ENCODE measurements at regions not wholly inside any gene's neighbourhood (a gene's known extent, or its start where the extent isn't known, plus 50 kb on each side); places are given as distances from the start of the nearest gene placed in this dataset.

GRCh38 chr2:40611196-40611595 is 159.3 kb upstream of the SLC8A1 start:
- Histone ChIP-seq H3K9me3 (ENCODE audit: low read depth, low read length, poor library complexity, severe bottlenecking) (no peaks in the 10 kb centered on the region), H3K36me3 (ENCODE audit: insufficient read depth, low read length, poor library complexity, severe bottlenecking) (no peaks in the 10 kb centered on the region), H3K4me1 (ENCODE audit: insufficient read depth, low read length, poor library complexity, severe bottlenecking) (no peaks in the 10 kb centered on the region), H3K27ac (ENCODE audit: low read depth, low read length, poor library complexity, severe bottlenecking) (no peak overlapping the region), H3K27me3 (replicated peaks; ENCODE audit: insufficient read depth, low read depth, low read length, poor library complexity) (peaks cover 3% of the 10 kb centered on the region), H3K4me3 (ENCODE audit: low read depth, low read length, poor library complexity, severe bottlenecking) (no peak overlapping the region)
- POLR2A ChIA-PET (ENCODE audit: low non-redundant PET): no interaction called here
- DNase-seq (ENCODE audit: low spot score): no peak
- TF ChIP-seq, protein P1, sequence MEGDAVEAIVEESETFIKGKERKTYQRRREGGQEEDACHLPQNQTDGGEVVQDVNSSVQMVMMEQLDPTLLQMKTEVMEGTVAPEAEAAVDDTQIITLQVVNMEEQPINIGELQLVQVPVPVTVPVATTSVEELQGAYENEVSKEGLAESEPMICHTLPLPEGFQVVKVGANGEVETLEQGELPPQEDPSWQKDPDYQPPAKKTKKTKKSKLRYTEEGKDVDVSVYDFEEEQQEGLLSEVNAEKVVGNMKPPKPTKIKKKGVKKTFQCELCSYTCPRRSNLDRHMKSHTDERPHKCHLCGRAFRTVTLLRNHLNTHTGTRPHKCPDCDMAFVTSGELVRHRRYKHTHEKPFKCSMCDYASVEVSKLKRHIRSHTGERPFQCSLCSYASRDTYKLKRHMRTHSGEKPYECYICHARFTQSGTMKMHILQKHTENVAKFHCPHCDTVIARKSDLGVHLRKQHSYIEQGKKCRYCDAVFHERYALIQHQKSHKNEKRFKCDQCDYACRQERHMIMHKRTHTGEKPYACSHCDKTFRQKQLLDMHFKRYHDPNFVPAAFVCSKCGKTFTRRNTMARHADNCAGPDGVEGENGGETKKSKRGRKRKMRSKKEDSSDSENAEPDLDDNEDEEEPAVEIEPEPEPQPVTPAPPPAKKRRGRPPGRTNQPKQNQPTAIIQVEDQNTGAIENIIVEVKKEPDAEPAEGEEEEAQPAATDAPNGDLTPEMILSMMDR (conservative IDR thresholded peaks at IDR 0.05; ENCODE audit: low read depth, low read length): no peak
- no peak for TF ChIP-seq EZH2 (IDR thresholded peaks at IDR 0.05; ENCODE audit: borderline replicate concordance, low read depth, low read length, poor library complexity, severe bottlenecking)
- no TSS peak for BruUV-seq (replicated peaks)
- CTCF ChIA-PET: no interaction called here
- intact Hi-C loops (cut with micrococcal nuclease; ENCODE audit: unreplicated experiment): no loop called here

DNA sequence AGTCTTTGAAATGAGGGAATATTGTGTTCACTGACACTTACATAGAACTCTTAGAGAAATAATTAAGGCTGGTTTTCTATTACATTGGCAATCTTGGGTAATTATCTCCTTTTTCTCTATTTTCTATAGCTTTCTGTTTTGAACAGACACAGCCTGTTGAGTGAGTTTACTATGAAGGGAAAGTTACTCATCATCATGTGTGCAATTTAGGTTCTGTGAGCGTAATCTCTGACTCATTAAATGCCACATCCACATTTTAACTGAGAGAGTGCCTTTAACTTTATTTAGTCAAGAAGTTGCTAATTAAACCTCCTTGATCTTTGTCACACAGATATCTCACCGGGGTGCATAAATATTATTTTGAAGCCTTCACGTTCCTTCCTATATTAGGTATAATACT is 174.0 kb upstream of the SLC8A1 start:
- ChIA-PET CTCF (no interaction called here), POLR2A (ENCODE audit: low non-redundant PET) (no interaction called here)
- TF ChIP-seq, protein P1 (conservative IDR thresholded peaks at IDR 0.05; ENCODE audit: low read depth, low read length): no peak
- TF ChIP-seq EZH2 (IDR thresholded peaks at IDR 0.05; ENCODE audit: borderline replicate concordance, low read depth, low read length, poor library complexity, severe bottlenecking): no peak
- no peak overlapping the region for H3K4me3 ChIP-seq (ENCODE audit: low read depth, low read length, poor library complexity, severe bottlenecking)
- H3K27ac ChIP-seq (ENCODE audit: low read depth, low read length, poor library complexity, severe bottlenecking): no peak overlapping the region
- H3K27me3 ChIP-seq (replicated peaks; ENCODE audit: insufficient read depth, low read depth, low read length, poor library complexity): peaks cover 15% of the 10 kb centered on the region
- no peaks in the 10 kb centered on the region for H3K9me3 ChIP-seq (ENCODE audit: low read depth, low read length, poor library complexity, severe bottlenecking)
- no TSS peak for BruUV-seq (replicated peaks)
- intact Hi-C loops (cut with micrococcal nuclease; ENCODE audit: unreplicated experiment): no loop called here
- no peaks in the 10 kb centered on the region for H3K36me3 ChIP-seq (ENCODE audit: insufficient read depth, low read length, poor library complexity, severe bottlenecking)
- no peak for DNase-seq (ENCODE audit: low spot score)
- no peaks in the 10 kb centered on the region for H3K4me1 ChIP-seq (ENCODE audit: insufficient read depth, low read length, poor library complexity, severe bottlenecking)

- no peak for TF ChIP-seq EZH2 (IDR thresholded peaks at IDR 0.05; ENCODE audit: borderline replicate concordance, low read depth, low read length, poor library complexity, severe bottlenecking)
- TF ChIP-seq, protein P1 (conservative IDR thresholded peaks at IDR 0.05; ENCODE audit: low read depth, low read length): no peak
- DNase-seq (ENCODE audit: low spot score): no peak
- Histone ChIP-seq H3K36me3 (ENCODE audit: insufficient read depth, low read length, poor library complexity, severe bottlenecking) (no peaks in the 10 kb centered on the region), H3K9me3 (ENCODE audit: low read depth, low read length, poor library complexity, severe bottlenecking) (no peaks in the 10 kb centered on the region), H3K4me3 (ENCODE audit: low read depth, low read length, poor library complexity, severe bottlenecking) (no peak overlapping the region), H3K27me3 (replicated peaks; ENCODE audit: insufficient read depth, low read depth, low read length, poor library complexity) (peaks cover 11% of the 10 kb centered on the region), H3K27ac (ENCODE audit: low read depth, low read length, poor library complexity, severe bottlenecking) (no peak overlapping the region), H3K4me1 (ENCODE audit: insufficient read depth, low read length, poor library complexity, severe bottlenecking) (no peaks in the 10 kb centered on the region)
- CTCF ChIA-PET: no interaction called here
- POLR2A ChIA-PET (ENCODE audit: low non-redundant PET): no interaction called here
- BruUV-seq (replicated peaks): no TSS peak
- intact Hi-C loops (cut with micrococcal nuclease; ENCODE audit: unreplicated experiment): no loop called here
Measured at GRCh38 chr2:40628556-40628955, 176.7 kb upstream of the SLC8A1 start.

All from A673 (cell line).